SK-N-MC (cell line): ENCODE measurements at regions not wholly inside any gene's neighbourhood (a gene's known extent, or its start where the extent isn't known, plus 50 kb on each side); places are given as distances from the start of the nearest gene placed in this dataset.

ENCODE experiments used
- EZH2 ChIP-seq: fragments of 200-600 bp; sonication (generic); IDR thresholded peaks from one replicate; pipeline ENCODE4 v1.6.1; 2017; ENCODE audit warnings: antibody characterized with exemption
- POLR2AphosphoS5 ChIP-seq: IDR thresholded peaks from 2 replicates; pipeline ENCODE4 v1.6.1; 2012; ENCODE audit warnings: mild to moderate bottlenecking, low read depth, low read length, borderline replicate concordance

GRCh38 chr15:47565949-47566348, 151.4 kb upstream of the SEMA6D start:
- TF ChIP-seq EZH2 (no peak), POLR2AphosphoS5 (no peak)
